ENCODE measurements at regions not wholly inside any gene's neighbourhood (a gene's known extent, or its start where the extent isn't known, plus 50 kb on each side); places are given as distances from the start of the nearest gene placed in this dataset.
A peak's percentile ranks its signal among the peaks of the same experiment; 100 is the strongest.
"Not testable (repeated sequence)": the region's sequence is repeated elsewhere in the genome, so short reads cannot be mapped to it uniquely, and the experiment has no call there.

DNA sequence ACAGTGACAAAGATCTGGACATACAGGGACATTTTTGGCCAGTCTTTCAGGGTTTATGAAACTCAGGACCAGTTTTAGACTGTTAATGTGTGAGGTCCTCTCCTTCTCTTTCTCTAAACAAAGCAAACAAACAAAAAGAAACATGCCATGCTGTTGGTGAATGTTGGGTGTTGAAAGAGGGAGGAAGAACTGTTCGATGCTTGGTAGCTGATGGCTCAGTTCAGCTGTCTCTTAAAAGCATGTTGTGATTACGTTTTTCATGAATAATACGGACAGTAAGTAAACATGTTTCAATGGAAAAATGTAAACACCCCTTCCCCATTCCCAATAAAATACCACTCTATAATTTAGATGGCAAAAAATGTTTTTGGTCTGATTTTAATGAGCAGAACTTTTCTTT lies 219.1 kb downstream of the SEC23IP start:
- no peak for DNase-seq

DNA sequence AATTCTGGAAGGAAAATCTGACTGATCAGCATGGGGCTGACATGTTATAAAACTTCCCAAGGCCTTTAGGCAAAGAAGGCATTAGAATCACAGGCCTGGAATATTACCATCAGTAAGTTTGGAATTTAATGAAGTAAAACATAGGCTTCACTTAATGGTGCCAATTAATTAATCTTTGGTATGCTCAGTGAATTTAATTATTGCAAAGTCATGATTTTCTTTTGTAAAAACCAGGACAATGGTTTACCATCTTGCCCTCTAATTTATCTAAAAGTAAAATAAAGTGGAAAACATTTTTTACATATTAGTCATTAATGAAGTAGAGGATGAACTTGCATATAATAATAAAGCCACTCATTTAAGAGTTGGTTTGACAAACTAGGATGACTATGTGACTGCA lies 220.3 kb downstream of the SEC23IP start:
- no peak for DNase-seq

DNA sequence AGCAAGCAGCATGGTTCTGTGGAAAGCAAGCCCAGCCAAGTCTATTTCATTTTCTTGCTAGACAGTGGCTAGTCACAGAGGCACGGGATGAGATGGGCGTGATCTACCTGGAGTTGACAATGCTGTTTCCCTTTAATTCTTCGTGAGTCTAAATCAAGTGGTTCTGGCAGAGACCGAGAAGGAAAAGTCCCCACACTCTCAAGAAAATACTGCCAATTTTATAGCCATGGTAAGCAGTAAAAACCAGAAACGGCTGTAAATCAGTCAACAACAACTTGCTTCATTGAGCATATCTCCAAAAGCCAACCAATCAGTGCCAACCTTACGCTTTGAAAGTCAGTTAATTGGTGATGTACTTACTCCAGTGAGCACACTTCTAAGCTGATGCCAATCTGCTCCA lies 223.4 kb downstream of the SEC23IP start:
- no peak for DNase-seq

DNA sequence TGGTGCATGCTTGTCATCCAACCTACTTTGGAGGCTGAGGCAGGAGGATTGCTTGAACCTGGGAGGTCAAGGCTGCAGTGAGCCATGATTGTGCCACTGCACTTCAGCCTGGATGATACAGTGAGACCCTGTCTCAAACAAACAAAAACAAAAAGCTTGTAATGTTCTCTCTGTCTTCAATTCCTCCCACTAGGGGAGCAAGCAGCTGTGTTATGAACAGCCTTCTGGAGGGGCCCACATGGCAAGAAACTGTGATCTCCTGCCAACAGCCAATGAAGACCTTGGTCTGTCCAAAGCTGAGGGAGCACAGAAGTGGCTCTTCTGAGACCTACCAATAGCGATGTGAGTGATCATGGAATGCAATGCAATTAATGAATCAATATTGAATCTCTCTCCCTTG lies 229.2 kb downstream of the SEC23IP start:
- DNase-seq = no peak

DNA sequence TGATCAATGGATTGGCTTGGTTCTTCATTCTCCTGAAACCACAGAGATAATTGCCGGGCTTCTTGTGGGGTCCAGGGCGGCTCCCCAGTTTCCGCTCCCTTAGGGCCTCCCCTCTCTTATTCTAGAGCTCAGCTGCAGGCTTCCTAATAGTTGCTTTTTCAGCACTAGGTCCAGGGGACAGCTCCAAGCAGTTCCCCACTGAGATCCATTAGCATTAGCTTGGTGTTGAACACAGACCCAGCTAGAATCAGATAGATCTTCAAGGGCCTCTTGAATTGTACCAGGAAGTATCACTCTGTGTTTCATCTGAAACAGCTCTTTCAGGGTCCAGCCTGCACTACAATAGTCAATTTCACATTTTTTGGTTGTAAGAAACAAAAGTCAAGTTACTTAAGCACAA lies 238.7 kb downstream of the SEC23IP start:
- DNase-seq = peak; percentile 83

DNA sequence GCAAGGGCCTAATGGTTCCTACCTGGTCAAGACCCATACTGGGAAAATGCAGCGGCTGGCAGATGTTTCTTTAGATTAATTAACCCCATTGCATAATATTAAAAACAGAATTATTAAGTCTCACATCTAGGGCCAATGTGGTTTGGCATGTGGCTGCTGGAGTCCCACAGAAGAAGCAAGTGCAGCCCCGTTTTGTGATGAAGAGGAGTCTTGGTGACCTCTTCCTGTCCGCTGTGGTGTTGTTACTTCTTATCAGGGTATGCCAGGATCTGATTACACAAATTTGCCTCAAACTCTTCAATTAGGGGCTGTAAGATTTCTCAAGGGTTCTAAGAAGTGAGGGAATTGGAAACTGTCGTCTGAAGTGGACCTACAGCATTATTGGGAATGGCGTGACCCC lies 240.3 kb downstream of the SEC23IP start:
- DNase-seq = no peak

DNA sequence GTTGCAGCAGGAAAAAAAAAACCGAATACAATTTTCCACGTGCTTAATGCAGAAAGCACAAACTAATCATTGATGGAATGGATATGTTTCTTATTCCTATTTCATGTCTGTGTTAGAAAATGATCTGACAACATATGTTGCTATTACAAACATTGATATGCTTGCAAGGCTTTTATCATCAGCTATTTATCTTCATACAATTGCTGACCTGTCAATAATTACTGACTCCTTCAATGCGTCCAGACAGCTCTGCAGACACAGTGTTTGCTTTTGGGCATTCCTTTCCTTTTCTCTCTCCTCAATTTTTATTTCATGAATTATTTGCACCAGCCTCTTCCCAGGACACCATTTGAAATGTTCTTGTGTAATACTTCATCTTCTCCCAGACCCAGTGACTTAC lies 246.2 kb downstream of the SEC23IP start:
- DNase-seq = no peak

DNA sequence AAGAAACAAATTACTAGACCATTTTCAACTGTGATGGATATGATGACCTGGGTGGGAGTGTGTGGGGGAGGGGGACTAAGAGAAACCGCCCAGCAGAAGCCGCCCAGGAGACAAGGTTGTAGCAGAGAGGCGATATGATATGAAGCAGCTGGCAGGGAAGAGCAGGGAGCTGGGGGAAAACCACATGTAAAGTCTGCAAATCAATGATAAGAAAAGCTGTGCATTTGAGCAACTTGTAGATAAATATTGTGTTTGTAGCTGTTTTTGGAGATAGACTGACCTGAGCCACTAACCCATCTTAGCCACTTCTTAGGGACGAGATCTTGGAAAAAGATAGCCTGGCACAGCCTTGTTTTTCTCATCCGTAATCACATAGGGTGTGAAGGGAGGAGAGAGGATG lies 252.6 kb downstream of the SEC23IP start:
- no peak for DNase-seq

DNA sequence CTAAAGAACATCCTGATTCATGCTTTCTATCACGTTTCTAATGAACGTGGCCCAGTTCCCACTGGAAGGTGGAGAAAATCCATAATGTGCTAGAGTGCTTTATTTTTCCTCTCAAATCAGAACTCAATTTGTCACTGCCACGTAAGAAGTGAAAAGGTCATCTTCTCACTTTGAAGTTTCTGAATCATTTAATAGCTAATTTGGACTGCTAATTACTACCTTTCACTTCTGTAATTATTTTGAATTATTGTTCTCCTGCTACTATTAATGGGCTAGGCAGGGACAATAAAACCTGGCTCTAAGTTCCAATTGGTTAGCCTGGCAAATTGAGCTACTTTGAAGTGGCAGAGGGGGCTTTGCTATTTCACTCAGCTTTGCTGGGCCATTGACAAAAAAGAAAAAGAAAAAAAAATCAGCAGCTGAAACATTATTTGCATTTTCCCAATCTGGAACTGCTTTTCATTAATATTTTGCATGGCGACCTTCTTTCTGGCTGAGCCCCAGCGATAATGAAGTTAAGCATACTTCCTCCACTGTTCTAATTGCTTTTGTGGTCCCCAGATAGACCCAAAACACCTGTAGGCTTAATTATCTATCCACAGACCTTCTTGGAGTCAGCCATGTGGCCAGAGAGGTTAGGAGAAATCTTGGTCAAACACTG lies 264.2 kb downstream of the SEC23IP start:
- DNase-seq = no peak

DNA sequence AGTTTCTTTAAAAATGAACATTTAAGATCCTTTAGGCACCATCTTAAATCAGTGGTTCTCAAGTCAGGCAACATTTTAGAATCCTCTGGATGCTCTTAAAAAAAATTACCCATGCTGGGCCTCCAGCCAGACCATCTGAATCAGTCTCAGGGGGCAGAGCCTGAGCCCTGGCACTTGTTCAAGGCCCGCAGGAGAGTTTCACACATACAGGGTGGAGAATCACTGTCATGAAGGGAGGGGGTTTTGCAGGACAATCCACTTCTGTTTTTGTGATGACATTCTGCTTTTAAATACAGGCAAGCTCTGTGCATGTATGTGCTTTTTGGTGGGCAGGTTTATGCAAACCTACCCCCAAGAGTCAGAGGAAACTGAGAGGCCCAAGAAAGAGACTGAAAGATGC lies 268.6 kb downstream of the SEC23IP start:
- DNase-seq = no peak

DNA sequence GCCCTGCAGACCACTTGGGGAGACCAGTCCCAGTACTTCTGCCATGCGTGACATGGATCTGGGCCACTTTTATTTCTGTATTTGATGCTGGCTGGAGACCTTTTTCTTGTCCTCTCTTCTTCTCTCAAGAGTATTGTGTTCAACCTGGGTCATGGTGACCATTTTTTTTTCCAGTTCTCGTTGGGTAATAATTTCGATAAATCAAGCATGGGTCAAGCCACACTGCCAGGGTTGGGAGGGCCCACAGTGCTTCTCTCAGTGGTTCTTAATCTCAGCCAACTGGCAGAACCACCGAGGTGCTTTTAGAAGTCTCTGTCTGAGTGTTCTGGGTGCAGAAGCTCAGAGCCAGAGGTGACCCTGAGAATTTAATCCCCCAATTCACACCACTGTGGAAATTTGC lies 269.9 kb downstream of the SEC23IP start:
- no peak for DNase-seq

DNA sequence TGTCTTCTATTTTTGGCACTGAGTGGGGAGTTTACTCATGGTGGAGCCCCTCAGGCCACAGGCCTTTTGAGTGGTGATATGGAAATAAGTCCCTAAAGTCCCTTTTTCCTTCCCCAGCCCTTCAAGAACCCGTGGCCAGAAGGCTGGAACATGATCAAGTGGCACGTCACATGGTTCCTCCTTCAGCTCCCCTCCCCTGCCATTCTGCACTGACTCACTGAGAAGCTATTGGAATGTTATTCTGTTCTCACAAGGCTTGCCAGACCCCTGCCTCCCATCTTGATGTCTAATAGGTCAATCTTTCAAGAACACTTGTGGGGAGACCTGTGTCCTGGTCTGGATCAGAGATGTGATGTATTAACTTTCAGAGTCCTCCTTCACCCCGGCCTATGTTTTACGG lies 279.8 kb downstream of the SEC23IP start:
- DNase-seq = peak; percentile 63

DNA sequence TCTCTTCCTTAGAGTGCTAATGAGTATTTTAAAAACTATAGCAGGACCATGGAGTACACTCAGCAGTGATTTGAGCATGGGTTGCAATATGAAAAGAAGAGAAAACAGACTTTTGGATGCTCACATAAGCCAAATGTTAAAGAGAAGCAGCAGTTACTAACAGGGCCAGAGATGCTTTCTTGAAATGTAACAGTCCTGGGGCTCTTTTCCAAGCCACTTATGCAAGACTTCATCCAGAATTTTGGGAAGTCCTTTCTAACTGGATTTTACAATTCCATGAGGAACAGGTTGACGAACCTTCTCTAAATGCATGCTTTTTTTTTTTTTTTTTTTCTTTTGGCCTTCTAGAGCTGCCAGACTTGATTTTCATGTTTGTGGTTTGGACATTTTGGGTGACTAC lies 282.0 kb downstream of the SEC23IP start:
- DNase-seq = peak; percentile 85

DNA sequence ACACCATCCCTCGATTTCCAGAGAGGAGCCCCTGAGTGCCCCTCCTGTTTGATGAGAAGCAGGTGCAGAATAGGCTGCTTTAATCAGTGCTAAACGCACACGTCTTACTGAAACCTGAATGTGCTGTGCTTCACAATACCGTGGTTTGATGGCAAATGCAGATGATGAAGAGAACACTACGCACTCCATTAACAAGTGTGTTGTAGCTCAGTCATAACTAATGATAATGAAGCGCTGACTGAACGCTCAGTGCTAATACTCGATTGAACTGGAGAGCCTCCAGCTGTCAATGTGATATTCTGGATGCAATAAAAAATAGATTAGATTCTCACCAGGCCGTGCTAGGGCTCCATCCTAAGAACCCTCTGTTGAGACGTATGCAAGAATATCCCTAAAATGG lies 279.7 kb upstream of the PLPP4 start:
- peak; percentile 48 for DNase-seq

DNA sequence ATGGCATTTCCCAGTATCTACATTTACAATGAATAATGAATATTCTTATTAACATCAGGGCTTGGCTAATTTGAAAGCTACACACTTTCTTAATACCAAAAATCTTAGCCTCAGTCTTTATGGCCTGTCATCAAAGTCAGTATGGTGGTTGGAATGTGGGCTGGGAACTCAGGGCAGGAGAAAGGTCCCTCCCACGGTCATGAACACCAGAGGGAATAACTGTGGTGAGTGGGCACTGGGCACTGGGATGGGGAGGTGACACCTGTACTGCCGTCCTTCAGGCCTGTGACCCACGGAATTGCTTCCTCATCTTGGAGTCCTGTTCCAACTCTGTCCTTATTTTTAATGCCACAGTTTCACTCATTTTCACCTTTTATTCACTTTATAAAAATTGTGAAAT lies 276.9 kb upstream of the PLPP4 start:
- no peak for DNase-seq

DNA sequence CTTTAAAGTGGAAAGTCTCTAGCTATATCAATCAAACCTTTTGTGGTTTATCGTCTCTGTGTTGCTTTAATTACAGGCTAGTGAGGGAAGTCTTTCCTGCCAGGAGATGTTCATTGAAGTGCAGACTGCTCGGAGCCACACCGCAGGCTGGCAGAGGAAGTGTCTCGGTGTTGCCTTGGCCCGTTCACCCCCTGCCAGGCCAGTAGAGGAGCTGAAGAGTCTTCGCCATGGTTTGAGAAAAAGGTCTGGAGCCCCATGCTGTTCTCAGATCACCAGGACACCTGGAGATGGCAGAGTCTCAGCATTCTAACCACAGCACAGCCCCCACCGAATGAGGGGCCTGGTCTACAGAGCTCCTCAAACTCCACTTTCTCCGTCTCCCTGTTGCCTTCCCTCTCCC lies 275.9 kb upstream of the PLPP4 start:
- DNase-seq = no peak

DNA sequence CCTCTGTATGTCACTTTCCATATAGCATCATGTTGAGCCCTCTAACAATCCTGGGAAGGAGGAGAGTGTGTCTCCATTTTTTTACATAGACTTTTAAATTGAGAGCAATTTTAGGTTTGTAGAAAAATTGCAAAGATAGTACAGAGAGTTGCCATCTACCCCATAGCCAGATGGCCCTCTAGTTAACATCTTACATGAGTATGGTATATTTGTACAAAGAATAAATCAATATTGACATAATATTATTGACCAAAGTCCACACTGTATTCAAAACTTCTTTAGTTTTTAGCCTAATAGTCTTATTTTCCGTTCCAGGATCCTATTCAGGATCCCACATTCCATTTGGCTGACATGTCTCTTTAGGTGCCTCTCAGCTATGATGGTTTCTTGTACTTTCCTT lies 274.6 kb upstream of the PLPP4 start:
- DNase-seq = no peak

DNA sequence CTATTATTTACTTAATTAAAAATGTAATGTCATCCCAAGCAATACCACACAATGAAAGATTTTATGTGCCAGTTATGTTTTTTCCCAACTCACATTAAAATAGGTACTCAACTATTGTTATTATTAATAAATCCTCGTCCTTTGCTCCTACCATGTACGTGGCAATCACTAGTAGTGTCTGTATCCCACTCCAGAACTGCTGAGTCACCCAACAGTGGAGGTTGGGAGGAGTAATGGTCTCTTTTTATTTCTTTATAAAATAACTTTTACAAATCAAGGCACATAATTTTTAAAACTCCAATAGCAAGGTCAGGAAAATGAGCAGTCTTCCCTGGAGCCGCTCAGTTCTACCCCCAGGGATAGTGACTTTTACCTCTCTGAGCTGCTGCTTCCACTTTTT lies 273.5 kb upstream of the PLPP4 start:
- no peak for DNase-seq

DNA sequence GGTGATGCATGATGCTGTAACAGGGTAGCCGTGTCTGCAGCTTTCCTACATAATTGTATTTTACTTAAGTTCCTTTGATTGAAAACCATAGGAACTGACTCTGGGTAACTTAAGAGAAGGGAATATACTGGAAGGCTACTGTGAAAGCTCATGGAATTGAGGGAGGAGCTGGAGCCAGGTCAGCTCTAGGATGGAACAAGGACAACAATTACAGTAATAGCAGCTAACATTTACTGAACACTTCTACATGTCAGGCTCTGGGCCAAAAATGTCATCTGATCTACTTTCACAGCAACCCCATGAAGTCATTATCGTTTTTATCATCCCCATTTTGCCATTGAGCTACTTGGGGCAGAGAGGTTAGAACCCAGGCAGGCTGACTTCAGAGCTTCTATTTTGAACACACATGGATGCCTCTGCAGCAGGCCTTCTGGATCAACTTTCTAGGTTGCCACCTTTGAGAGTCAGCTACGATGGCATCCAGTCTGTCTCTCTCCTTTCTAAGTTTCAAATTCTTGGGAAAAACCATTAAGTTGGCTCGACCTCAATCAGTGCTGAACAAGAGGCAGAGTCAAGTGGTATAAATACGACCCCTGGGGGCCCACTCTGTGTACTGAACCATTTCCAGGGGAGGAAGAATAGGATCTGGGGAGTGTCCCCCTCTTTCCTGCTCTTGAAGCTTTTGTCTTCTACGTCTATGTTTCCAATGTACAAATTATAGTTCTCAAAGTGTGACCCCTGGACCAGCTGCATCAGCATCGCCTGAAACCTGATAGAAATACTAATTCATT lies 272.3 kb upstream of the PLPP4 start:
- DNase-seq = no peak

DNA sequence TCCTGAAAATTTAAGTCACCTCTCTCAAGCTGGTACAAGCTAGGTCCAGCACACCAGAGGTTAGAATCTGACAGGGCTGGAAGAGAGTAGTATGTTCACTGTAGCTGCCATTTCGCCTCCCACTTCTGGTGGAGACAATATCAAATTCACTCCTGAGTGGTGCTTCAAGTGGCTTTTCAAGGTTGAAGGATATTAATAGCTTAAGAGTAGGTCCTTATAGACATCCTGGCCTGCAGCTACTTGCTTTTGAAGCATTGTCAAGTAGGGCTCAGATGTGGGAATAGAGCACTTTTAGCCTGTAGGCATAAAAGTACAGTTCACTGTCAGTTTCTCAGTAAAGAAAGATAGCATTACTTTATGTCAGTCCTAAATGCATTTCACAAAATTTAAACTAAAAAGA lies 270.5 kb upstream of the PLPP4 start:
- no peak for DNase-seq

DNA sequence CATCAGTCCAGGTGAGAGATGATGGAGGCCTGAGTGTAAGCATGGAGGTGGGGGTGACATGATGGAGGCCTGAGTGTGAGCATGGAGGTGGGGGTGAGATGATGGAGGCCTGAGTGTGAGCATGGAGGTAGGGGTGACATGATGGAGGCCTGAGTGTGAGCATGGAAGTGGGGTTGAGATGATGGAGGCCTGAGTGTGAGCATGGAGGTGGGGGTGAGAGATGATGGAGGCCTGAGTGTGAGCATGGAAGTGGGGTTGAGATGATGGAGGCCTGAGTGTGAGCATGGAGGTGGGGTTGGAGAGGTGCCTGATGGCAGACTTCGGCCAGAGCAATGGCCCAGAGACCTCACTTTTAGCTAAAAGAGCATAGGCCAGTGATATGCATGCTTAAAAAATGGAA lies 269.9 kb upstream of the PLPP4 start:
- not testable (repeated sequence) for DNase-seq

DNA sequence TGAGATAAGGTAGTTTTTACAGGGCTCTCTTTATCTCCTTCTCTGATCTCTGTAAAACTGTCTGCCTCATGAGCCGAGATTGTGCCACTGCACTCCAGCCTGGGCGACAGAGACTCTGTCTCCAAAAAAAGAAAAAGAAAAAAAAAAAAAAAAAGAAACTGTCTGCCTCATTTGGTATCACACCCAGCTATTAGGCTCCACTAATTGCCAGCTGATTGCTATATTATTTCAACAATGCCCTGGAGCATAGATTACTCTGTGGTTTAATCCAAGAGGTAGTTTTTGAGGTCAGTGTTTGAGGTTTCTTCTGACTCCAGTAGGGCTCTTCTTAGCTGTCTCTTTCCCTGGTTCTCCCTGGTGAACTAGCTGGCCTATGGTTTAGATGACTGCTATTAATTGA lies 268.1 kb upstream of the PLPP4 start:
- DNase-seq = no peak

DNA sequence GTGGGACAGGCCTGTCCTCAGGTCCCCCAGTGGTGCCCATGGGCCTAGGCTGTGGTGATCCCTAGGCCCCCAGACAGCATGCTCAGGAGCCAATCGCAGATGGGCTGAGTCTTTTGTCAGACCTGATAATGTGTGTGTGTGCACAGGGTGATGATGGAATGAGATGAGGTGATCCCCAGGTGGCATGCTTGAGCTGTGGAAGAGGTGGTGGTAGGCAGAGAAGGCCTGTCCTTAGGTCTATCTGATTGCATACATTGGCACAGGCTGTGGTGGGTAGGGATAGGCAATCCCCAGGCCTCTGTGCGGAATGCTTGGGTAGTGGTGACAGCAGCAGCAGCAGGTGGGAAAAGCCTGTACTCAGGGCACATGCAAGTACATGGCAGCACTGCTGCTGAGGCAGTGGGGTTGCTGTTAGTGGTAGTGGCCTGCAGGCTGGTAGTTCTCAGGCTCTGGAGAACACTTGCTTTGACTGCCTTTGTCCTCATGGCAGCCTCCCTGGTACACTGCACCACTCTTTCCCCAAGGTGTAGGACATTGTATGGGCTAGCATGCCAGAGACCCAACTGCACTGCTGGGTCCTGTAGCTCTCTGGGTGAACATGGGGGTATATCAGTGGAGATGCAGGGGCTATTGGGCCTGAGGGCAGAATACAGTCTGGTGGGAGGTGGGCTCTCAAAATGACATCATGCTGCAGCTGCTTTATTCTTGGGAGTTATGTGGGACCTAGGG lies 260.9 kb upstream of the PLPP4 start:
- DNase-seq = no peak

DNA sequence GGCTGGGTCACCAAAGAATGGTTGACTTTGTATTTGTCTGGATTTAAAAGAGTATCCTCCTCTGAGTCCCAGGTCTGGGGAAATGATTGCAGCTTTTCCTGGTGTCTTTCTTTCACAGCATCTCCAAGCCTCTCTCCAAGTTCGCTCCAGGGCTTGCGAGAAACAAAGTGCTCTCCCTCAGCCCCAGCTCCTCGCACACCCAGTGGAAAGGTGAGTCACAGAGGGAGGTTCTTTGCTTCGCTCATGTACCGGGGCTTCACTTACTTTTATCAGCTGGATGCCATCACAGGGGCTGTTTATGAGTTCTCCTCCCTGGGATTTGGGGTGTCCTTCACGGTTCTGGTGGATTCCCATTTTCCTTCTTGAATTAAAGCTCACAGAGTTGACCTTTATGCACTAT lies 252.2 kb upstream of the PLPP4 start:
- no peak for DNase-seq

All from tongue (tissue), 1 donor.